Sigmoid colon (tissue), 6 donors: ENCODE measurements at regions not wholly inside any gene's neighbourhood (a gene's known extent, or its start where the extent isn't known, plus 50 kb on each side); places are given as distances from the start of the nearest gene placed in this dataset.

ENCODE experiments used
- DNase-seq: peaks from one replicate; pipeline ENCODE4 v3.0.0-alpha.2; 2019
- H3K27ac ChIP-seq, 4 donors: fragments of 200-600 bp; sonication (generic); one replicate each; pipeline ENCODE4 v1.5.1; 2016 to 2019; ENCODE audit warnings: mild to moderate bottlenecking in 1 of 4
- H3K27me3 ChIP-seq, 3 donors: fragments of 200-600 bp; sonication (generic); one replicate each; pipeline ENCODE4 v1.5.1; 2019; ENCODE audit warnings: mild to moderate bottlenecking in 1 of 3
- H3K36me3 ChIP-seq, 4 donors: fragments of 200-600 bp; sonication (generic); one replicate each; pipeline ENCODE4 v1.5.1; 2016 to 2019
- H3K4me1 ChIP-seq, 4 donors: fragments of 200-600 bp; sonication (generic); one replicate each; pipeline ENCODE4 v1.5.1; 2017 to 2019
- H3K4me3 ChIP-seq, 4 donors: fragments of 200-600 bp; sonication (generic); one replicate each; pipeline ENCODE4 v1.5.1; 2017 to 2019; ENCODE audit warnings: mild to moderate bottlenecking in 2 of 4, moderate library complexity in 1 of 4
- H3K9me3 ChIP-seq, 4 donors: fragments of 200-600 bp in 3 of 4; sonication (generic) in 3 of 4; one replicate each; pipeline versions ENCODE4 v1.5.1 to v1.6.1; 2013 to 2019
- CTCF ChIP-seq, 4 experiments: fragments of 450-650 bp in 3 of 4; fragments of 200-600 bp in 1 of 4; IDR thresholded peaks; one replicate each; pipeline ENCODE4 v1.5.1; 2016 to 2019; ENCODE audit warnings: antibody characterized with exemption in 4 of 4, mild to moderate bottlenecking in 3 of 4, moderate library complexity in 2 of 4
- EP300 ChIP-seq, 4 donors: sonication (generic); formaldehyde crosslinking; IDR thresholded peaks; one replicate each; pipeline ENCODE4 v1.6.1; 2017; ENCODE audit warnings: antibody characterized with exemption in 4 of 4
- POLR2A ChIP-seq, 2 donors: fragments of 450-650 bp; IDR thresholded peaks; one replicate each; pipeline ENCODE4 v1.6.1; 2016; ENCODE audit warnings: antibody characterized with exemption in 2 of 2, mild to moderate bottlenecking in 2 of 2, moderate library complexity in 2 of 2
- POLR2AphosphoS5 ChIP-seq, 4 donors: sonication (generic); formaldehyde crosslinking; IDR thresholded peaks; one replicate each; pipeline ENCODE4 v1.6.1; 2017; ENCODE audit warnings: antibody characterized with exemption in 4 of 4
- WGBS, 2 donors: extraction: QIAGEN DNeasy Blood & Tissue Kit; methylation state at CpG; one replicate each; pipeline ENCODE4 v1.1.7; 2013; 5-methylcytosine and 5-hydroxymethylcytosine counted together
- intact Hi-C: fragments of 100-400 bp; cut with DNase I; formaldehyde crosslinking; loops from one replicate; pipeline ENCODE4 v1.15.1; 2023
- donor health status: healthy with polysubstance abuse.
- donor health status: healthy.

GRCh38 chr13:100962585-100962984, 288.0 kb upstream of the TMTC4 start:
- H3K27ac ChIP-seq: no peak overlapping the region
- no peaks in the 10 kb centered on the region for H3K36me3 ChIP-seq
- no peak overlapping the region for H3K4me3 ChIP-seq
- no peaks in the 10 kb centered on the region for H3K4me1 ChIP-seq
- no peak for DNase-seq
- H3K9me3 ChIP-seq: no peaks in the 10 kb centered on the region
- TF ChIP-seq EP300 (IDR thresholded peaks at IDR 0.05) (no peak), POLR2A (IDR thresholded peaks at IDR 0.05) (no peak), POLR2AphosphoS5 (IDR thresholded peaks at IDR 0.05) (no peak), CTCF (IDR thresholded peaks at IDR 0.05) (no peak)
- intact Hi-C loops: no loop called here
- no peaks in the 10 kb centered on the region for H3K27me3 ChIP-seq
- WGBS, 2 donors: 63 to 80% methylated on average over 2 of the region's 2 CpGs

- DNase-seq: no peak
- Histone ChIP-seq H3K4me1 (no peaks in the 10 kb centered on the region), H3K9me3 (no peaks in the 10 kb centered on the region), H3K4me3 (no peak overlapping the region), H3K36me3 (no peaks in the 10 kb centered on the region), H3K27ac (no peak overlapping the region), H3K27me3 (no peaks in the 10 kb centered on the region)
- 90 to 92% methylated on average over 7 of the region's 7 CpGs for WGBS, 2 donors
- intact Hi-C loops: no loop called here
- TF ChIP-seq POLR2A (IDR thresholded peaks at IDR 0.05): no peak
- no peak for TF ChIP-seq EP300 (IDR thresholded peaks at IDR 0.05)
These were observed 286.6 kb upstream of the TMTC4 start for GRCh38 chr13:100961186-100961585.

- whole genome bisulfite sequencing, 2 donors: 77 to 80% methylated on average over 5 of the region's 5 CpGs
- intact Hi-C loops: no loop called here
- Histone ChIP-seq H3K27me3 (no peaks in the 10 kb centered on the region), H3K4me3 (no peak overlapping the region), H3K4me1 (no peaks in the 10 kb centered on the region), H3K9me3 (no peaks in the 10 kb centered on the region), H3K27ac (no peak overlapping the region), H3K36me3 (no peaks in the 10 kb centered on the region)
- TF ChIP-seq CTCF (IDR thresholded peaks at IDR 0.05) (no peak), POLR2AphosphoS5 (IDR thresholded peaks at IDR 0.05) (no peak), EP300 (IDR thresholded peaks at IDR 0.05) (no peak), POLR2A (IDR thresholded peaks at IDR 0.05) (no peak)
- no peak for DNase-seq
These were observed 284.2 kb upstream of the TMTC4 start for GRCh38 chr13:100958831-100959230.

GRCh38 chr13:100957741-100958140, 283.1 kb upstream of the TMTC4 start:
- no peaks in the 10 kb centered on the region for H3K36me3 ChIP-seq
- H3K27me3 ChIP-seq: no peaks in the 10 kb centered on the region
- no peak overlapping the region for H3K27ac ChIP-seq
- TF ChIP-seq POLR2A (IDR thresholded peaks at IDR 0.05) (no peak), POLR2AphosphoS5 (IDR thresholded peaks at IDR 0.05) (no peak), CTCF (IDR thresholded peaks at IDR 0.05) (no peak), EP300 (IDR thresholded peaks at IDR 0.05) (no peak)
- no peaks in the 10 kb centered on the region for H3K9me3 ChIP-seq
- DNase-seq: no peak
- H3K4me3 ChIP-seq: no peak overlapping the region
- intact Hi-C loops: no loop called here
- no peaks in the 10 kb centered on the region for H3K4me1 ChIP-seq
- WGBS, 2 donors: 81 to 83% methylated on average over 4 of the region's 4 CpGs

GRCh38 chr13:100954430-100955305, 280.1 kb upstream of the TMTC4 start:
- intact Hi-C loops: no loop called here
- Histone ChIP-seq H3K27me3 (no peaks in the 10 kb centered on the region), H3K4me1 (no peaks in the 10 kb centered on the region), H3K4me3 (no peak overlapping the region), H3K36me3 (no peaks in the 10 kb centered on the region), H3K27ac (no peak overlapping the region), H3K9me3 (no peaks in the 10 kb centered on the region)
- 84 to 88% methylated on average over 9 of the region's 9 CpGs for WGBS, 2 donors
- no peak for DNase-seq
- TF ChIP-seq CTCF (IDR thresholded peaks at IDR 0.05) (no peak), POLR2A (IDR thresholded peaks at IDR 0.05) (no peak), EP300 (IDR thresholded peaks at IDR 0.05) (no peak), POLR2AphosphoS5 (IDR thresholded peaks at IDR 0.05) (no peak)
